Urinary bladder (tissue), 3 donors: ENCODE measurements at regions not wholly inside any gene's neighbourhood (a gene's known extent, or its start where the extent isn't known, plus 50 kb on each side); places are given as distances from the start of the nearest gene placed in this dataset.
A peak's percentile ranks its signal among the peaks of the same experiment; 100 is the strongest.

Experiments used
- DNase-seq: peaks from one replicate; pipeline ENCODE4 v3.0.0-alpha.2; 2015; ENCODE audit errors: extremely low spot score
- H3K27ac ChIP-seq: one replicate; pipeline ENCODE4 v1.5.1; 2013; ENCODE audit warnings: low read depth, mild to moderate bottlenecking, moderate library complexity
- H3K36me3 ChIP-seq: one replicate; pipeline ENCODE4 v1.6.1; 2013; ENCODE audit warnings: mild to moderate bottlenecking, moderate library complexity; ENCODE audit not compliant: insufficient read depth
- H3K4me1 ChIP-seq: one replicate; pipeline ENCODE4 v1.6.1; 2013; ENCODE audit warnings: mild to moderate bottlenecking, moderate library complexity; ENCODE audit not compliant: insufficient read depth
- H3K4me3 ChIP-seq: one replicate; pipeline ENCODE4 v1.5.1; 2013; ENCODE audit warnings: low read depth, low read length
- WGBS: extraction: QIAGEN DNeasy Blood & Tissue Kit; methylation state at CpG from one replicate; pipeline ENCODE4 v1.1.7; 2013; 5-methylcytosine and 5-hydroxymethylcytosine counted together
- donor health status: healthy with polysubstance abuse.
- donor health status: healthy.

- WGBS: 95% methylated on average over 5 of the region's 5 CpGs
- Histone ChIP-seq H3K36me3 (no peaks in the 10 kb centered on the region), H3K27ac (no peak overlapping the region), H3K4me1 (no peaks in the 10 kb centered on the region), H3K4me3 (no peak overlapping the region)
- DNase-seq: no peak
Measured at GRCh38 chr5:8897316-8897715, 648.6 kb downstream of the SEMA5A start.

DNA sequence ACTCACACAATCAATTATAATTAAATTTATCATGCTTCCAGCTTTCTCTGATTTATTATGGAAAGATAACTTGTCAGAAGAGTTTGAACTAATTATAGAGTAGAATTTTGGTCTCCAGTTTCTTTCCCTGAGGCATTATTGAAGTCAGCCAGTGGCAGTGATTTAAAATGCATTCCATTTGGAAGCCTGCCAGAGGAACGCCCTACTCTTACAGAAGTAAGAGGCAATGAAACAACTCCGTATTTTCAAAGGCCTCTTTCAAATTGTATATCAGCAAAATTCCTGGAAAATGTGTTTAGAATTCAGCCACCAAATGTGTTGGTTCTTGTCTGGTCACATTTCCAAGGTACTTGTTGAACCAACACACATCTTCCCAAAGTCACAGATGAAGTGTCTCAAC is 640.9 kb downstream of the SEMA5A start:
- WGBS: 24% methylated on average over 2 of the region's 2 CpGs

GRCh38 chr5:8906303-8906967 is 639.4 kb downstream of the SEMA5A start:
- Histone ChIP-seq H3K4me3 (no peak overlapping the region), H3K36me3 (no peaks in the 10 kb centered on the region), H3K27ac (no peak overlapping the region), H3K4me1 (no peaks in the 10 kb centered on the region)
- WGBS: 91% methylated on average over 12 of the region's 12 CpGs
- no peak for DNase-seq

More for the DNA sequence above, 640.9 kb downstream of the SEMA5A start:
- DNase-seq: peak; percentile 18
- Histone ChIP-seq H3K4me3 (no peak overlapping the region), H3K4me1 (no peaks in the 10 kb centered on the region), H3K27ac (no peak overlapping the region), H3K36me3 (no peaks in the 10 kb centered on the region)

GRCh38 chr5:8907168-8907868 is 638.6 kb downstream of the SEMA5A start:
- 87% methylated on average over 8 of the region's 8 CpGs for WGBS
- H3K36me3 ChIP-seq: no peaks in the 10 kb centered on the region
- no peak overlapping the region for H3K4me3 ChIP-seq
- no peak for DNase-seq
- no peak overlapping the region for H3K27ac ChIP-seq
- H3K4me1 ChIP-seq: no peaks in the 10 kb centered on the region

GRCh38 chr5:8908055-8908683 is 637.7 kb downstream of the SEMA5A start:
- no peak for DNase-seq
- 74% methylated on average over 7 of the region's 7 CpGs for WGBS
- Histone ChIP-seq H3K4me1 (no peaks in the 10 kb centered on the region), H3K4me3 (no peak overlapping the region), H3K27ac (no peak overlapping the region), H3K36me3 (no peaks in the 10 kb centered on the region)

GRCh38 chr5:8912106-8912505 is 633.8 kb downstream of the SEMA5A start:
- H3K4me3 ChIP-seq: no peak overlapping the region
- DNase-seq: no peak
- 96% methylated on average over 3 of the region's 3 CpGs for WGBS
- H3K36me3 ChIP-seq: no peaks in the 10 kb centered on the region
- no peaks in the 10 kb centered on the region for H3K4me1 ChIP-seq
- H3K27ac ChIP-seq: no peak overlapping the region

DNA sequence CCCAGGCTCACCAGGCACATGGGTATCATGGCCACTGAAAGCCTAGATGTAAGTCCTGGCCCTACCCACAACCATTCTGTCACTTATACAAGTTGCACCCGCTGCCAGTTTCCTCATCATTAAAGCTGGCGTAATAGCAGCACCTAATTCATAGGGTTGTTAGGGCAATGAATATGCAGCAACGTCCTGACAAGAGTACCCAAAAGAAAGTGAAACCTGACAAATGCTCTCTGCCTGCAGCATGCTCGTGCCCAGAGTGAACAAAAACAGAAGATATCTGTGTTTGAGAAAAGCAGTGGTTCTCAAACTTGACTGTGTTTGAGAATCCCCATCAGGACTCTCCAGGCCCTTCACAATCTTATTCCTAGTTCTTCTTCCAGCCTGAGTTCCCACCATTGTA is 632.4 kb downstream of the SEMA5A start:
- Histone ChIP-seq H3K4me1 (no peaks in the 10 kb centered on the region), H3K4me3 (no peak overlapping the region), H3K27ac (no peak overlapping the region), H3K36me3 (no peaks in the 10 kb centered on the region)
- WGBS: 89% methylated on average over 4 of the region's 4 CpGs
- DNase-seq: no peak

- peak; percentile 42 for DNase-seq
- Histone ChIP-seq H3K36me3 (no peaks in the 10 kb centered on the region), H3K4me1 (no peaks in the 10 kb centered on the region), H3K4me3 (no peak overlapping the region), H3K27ac (no peak overlapping the region)
Measured at GRCh38 chr5:8919096-8919495, 626.8 kb downstream of the SEMA5A start.

DNA sequence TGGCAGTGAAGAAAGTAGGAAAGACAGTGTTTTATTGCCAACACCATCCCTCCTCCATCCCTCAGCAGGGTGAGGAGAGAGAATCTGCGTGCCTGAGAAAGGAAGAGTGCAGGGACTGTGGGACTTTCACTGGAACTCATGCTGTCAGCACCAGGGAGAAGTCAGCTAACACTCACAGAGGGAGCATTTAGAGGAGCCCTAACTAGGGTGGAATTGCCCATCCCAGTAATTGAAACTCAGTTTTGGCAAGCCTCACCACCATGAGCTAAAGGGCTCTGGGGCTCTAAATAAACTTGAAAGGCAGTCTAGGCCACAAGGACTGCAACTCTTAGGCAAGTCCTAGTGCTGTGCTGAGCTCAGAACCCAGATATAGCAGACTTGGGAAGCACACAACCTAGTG is 622.3 kb downstream of the SEMA5A start:
- no peak overlapping the region for H3K27ac ChIP-seq
- WGBS: 52% methylated on average over 1 of the region's 1 CpG
- no peak for DNase-seq
- no peaks in the 10 kb centered on the region for H3K36me3 ChIP-seq
- H3K4me3 ChIP-seq: no peak overlapping the region
- H3K4me1 ChIP-seq: no peaks in the 10 kb centered on the region

- H3K27ac ChIP-seq: no peak overlapping the region
- no peaks in the 10 kb centered on the region for H3K4me1 ChIP-seq
- no peak for DNase-seq
- H3K4me3 ChIP-seq: no peak overlapping the region
- no peaks in the 10 kb centered on the region for H3K36me3 ChIP-seq
- WGBS: 93% methylated on average over 3 of the region's 3 CpGs
Measured at GRCh38 chr5:8924054-8924793, 621.7 kb downstream of the SEMA5A start.

DNA sequence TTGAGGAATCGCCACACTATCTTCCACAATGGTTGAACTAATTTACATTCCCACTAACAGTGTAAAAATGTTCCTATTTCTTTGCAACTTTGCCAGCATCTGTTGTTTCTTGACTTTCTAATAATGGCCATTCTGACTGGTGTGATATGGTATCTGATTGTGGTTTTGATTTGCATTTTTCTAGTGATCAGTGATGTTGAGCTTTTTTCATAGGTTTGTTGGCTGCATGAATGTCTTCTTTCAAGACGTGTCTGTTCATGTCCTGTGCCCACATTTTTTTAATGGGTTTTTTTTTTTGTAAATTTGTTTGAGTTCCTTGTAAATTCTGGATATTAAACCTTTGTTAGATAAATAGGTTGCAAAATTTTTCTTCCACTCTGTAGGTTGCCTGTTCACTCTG is 615.9 kb downstream of the SEMA5A start:
- Histone ChIP-seq H3K4me1 (no peaks in the 10 kb centered on the region), H3K4me3 (no peak overlapping the region), H3K36me3 (no peaks in the 10 kb centered on the region), H3K27ac (no peak overlapping the region)
- no peak for DNase-seq
- 83% methylated on average over 2 of the region's 2 CpGs for WGBS

GRCh38 chr5:8934455-8934854 is 611.4 kb downstream of the SEMA5A start:
- Histone ChIP-seq H3K4me1 (no peaks in the 10 kb centered on the region), H3K27ac (no peak overlapping the region), H3K4me3 (no peak overlapping the region), H3K36me3 (no peaks in the 10 kb centered on the region)
- no peak for DNase-seq
- 70% methylated on average over 1 of the region's 1 CpG for WGBS

- Histone ChIP-seq H3K4me3 (no peak overlapping the region), H3K4me1 (no peaks in the 10 kb centered on the region), H3K27ac (no peak overlapping the region), H3K36me3 (no peaks in the 10 kb centered on the region)
- 83% methylated on average over 1 of the region's 1 CpG for WGBS
- DNase-seq: no peak
Measured at GRCh38 chr5:8940934-8941333, 604.9 kb downstream of the SEMA5A start.

DNA sequence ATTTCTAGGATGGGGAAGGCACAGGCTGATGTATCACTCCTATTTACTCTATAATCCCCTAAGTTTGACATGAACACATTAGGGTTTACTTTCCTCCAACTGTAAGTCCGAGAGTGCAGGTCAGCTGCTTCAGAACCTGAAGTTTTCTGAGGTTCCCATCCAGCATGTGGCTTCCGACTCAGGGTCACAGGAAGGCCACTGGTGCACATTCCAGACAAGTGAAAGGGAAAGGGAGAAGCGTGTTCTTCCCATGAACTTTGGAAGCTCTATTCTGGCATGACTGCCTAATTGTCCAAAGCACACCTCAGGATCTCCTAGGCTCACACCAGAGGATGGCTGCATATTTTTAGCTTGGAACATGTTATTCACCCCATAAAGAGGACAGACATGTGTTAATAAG is 602.6 kb downstream of the SEMA5A start:
- H3K27ac ChIP-seq: no peak overlapping the region
- H3K36me3 ChIP-seq: no peaks in the 10 kb centered on the region
- DNase-seq: no peak
- no peaks in the 10 kb centered on the region for H3K4me1 ChIP-seq
- no peak overlapping the region for H3K4me3 ChIP-seq
- WGBS: 69% methylated on average over 3 of the region's 3 CpGs
